Heart left ventricle (tissue), 16 donors: ENCODE measurements at regions not wholly inside any gene's neighbourhood (a gene's known extent, or its start where the extent isn't known, plus 50 kb on each side); places are given as distances from the start of the nearest gene placed in this dataset.

ENCODE experiments used
- ATAC-seq, 4 donors: fragments of 200-7000 bp; cut with Tn5 transposase; one replicate each; pipeline ENCODE4 v1.9.1; 2020 to 2022; ENCODE audit warnings: moderate library complexity in 4 of 4, mild to moderate bottlenecking in 3 of 4, moderate number of reproducible peaks in 1 of 4
- DNase-seq, 5 donors: peaks; one replicate each; pipeline ENCODE4 v3.0.0-alpha.2; 2020
- H3K27ac ChIP-seq, 12 donors: fragments of 200-600 bp; sonication (generic) in 4 of 12; one replicate each; pipeline versions ENCODE4 v1.5.0 to v1.8.0; 2016 to 2022; ENCODE audit warnings: mild to moderate bottlenecking in 2 of 12
- H3K27me3 ChIP-seq, 9 donors: fragments of 200-600 bp; sonication (generic) in 2 of 9; one replicate each; pipeline versions ENCODE4 v1.5.1 to v1.8.0; 2016 to 2022; ENCODE audit warnings: mild to moderate bottlenecking in 3 of 9
- H3K36me3 ChIP-seq, 9 donors: fragments of 200-600 bp; sonication (generic) in 2 of 9; one replicate each; pipeline versions ENCODE4 v1.5.0 to v1.8.0; 2018 to 2022; ENCODE audit warnings: mild to moderate bottlenecking in 2 of 9
- H3K4me1 ChIP-seq, 12 donors: fragments of 200-600 bp; sonication (generic) in 4 of 12; one replicate each; pipeline versions ENCODE4 v1.5.0 to v1.8.0; 2016 to 2022; ENCODE audit warnings: mild to moderate bottlenecking in 3 of 12
- H3K4me3 ChIP-seq, 12 donors: fragments of 200-600 bp; sonication (generic) in 4 of 12; one replicate each; pipeline versions ENCODE4 v1.5.0 to v1.8.0; 2017 to 2022; ENCODE audit warnings: mild to moderate bottlenecking in 9 of 12, moderate library complexity in 4 of 12
- H3K9me3 ChIP-seq, 12 donors: fragments of 200-600 bp; sonication (generic) in 4 of 12; one replicate each; pipeline versions ENCODE4 v1.5.0 to v1.8.0; 2016 to 2022; ENCODE audit warnings: mild to moderate bottlenecking in 1 of 12
- POLR2A ChIP-seq, 2 donors: fragments of 450-650 bp; IDR thresholded peaks; one replicate each; pipeline ENCODE4 v1.6.1; 2017; ENCODE audit warnings: antibody characterized with exemption in 2 of 2, mild to moderate bottlenecking in 2 of 2, moderate library complexity in 2 of 2
- WGBS, 4 donors: extraction: QIAGEN DNeasy Blood & Tissue Kit in 2 of 4; methylation state at CpG; one replicate each; pipeline versions ENCODE4 v1.1.5 to v1.1.7; 2013 to 2018; 5-methylcytosine and 5-hydroxymethylcytosine counted together
- intact Hi-C, 10 donors: fragments of 100-400 bp; cut with DNase I; formaldehyde crosslinking; loops; one replicate each; pipeline versions ENCODE4 v1.11.1 to v1.14.2; 2022
- TF ChIP-seq, protein P1 (sequence below), 12 donors: fragments of 200-600 bp; sonication (generic) in 4 of 12; IDR thresholded peaks; one replicate each; pipeline versions ENCODE4 v1.5.0 to v1.8.0; 2018 to 2022; ENCODE audit warnings: antibody characterized with exemption in 12 of 12, mild to moderate bottlenecking in 5 of 12
- donor health status: ischemic (EF 13 %, LVEDD 7.1; RV severe dilation, severe dysfunction).
- donor health status: healthy with polysubstance abuse.
- donor health status: DM: no; HTN: yes; CAD: no.
- donor health status: DM: no; HTN: no; CAD: no.
- donor health status: ischemic (EF 25% LVEDD 6.9; RV normal size, moderate dysfunction).
- donor health status: ischemic (EF 25% LVEDD 5.7; RV mildly dilated, moderate dysfunction).
- donor health status: healthy.
- donor health status: DM: yes; HTN: yes; CAD: no.
- donor health status: ischemic (EF 35%, LVEDD 5.7; RV mildly dilated, moderate dysfunction).
- donor health status: nonischemic (EF 11% LVEDD 7.7; RV severe dilation, severe dysfunction).
- donor health status: DM: yes; HTN: yes; CAD: no.
- donor health status: PGD.
- donor health status: ischemic (EF 29% LVEDD 5.4; RV normal size, mild dysfunction).
- donor health status: nonischemic (EF 23%, LVEDD 6.1; RV moderate dilation, normal function).

DNA sequence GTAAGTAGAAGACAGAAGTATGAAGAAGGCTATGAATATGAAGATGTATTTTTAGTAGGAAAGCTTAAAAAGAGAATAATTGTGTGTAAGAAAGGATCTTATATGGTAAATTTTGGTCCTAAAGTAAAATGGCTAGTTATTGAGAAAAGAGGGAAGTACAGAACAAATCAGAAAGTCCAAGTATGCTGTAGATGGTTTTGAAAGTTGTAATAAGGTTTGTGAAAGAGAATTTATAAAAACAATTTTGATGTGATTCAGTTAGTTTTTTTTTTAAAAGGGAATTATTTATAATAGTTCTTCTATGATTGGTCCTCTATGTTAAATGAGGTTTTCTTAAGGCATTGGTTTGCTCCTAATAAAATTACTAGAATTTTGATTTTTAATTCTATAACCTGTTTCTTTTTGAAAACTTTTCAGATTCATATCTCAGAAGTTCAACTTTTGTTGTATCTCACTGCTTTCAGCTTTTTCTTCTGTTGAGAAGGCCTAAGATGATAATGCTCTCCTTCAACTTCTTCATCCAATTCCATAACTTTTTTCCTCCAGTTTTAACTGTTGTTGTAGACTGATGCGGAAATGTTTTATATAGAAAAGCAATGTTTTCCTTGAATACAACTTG, 322.7 kb downstream of the NOL4 start:
- Histone ChIP-seq H3K36me3 (no peaks in the 10 kb centered on the region), H3K9me3 (peaks cover 0 to 49% (median 6%) of the 10 kb centered on the region in 12 donors), H3K27ac (no peak overlapping the region), H3K27me3 (no peaks in the 10 kb centered on the region), H3K4me1 (no peaks in the 10 kb centered on the region), H3K4me3 (no peak overlapping the region)
- no peak for TF ChIP-seq POLR2A (IDR thresholded peaks at IDR 0.05)
- TF ChIP-seq, protein P1, sequence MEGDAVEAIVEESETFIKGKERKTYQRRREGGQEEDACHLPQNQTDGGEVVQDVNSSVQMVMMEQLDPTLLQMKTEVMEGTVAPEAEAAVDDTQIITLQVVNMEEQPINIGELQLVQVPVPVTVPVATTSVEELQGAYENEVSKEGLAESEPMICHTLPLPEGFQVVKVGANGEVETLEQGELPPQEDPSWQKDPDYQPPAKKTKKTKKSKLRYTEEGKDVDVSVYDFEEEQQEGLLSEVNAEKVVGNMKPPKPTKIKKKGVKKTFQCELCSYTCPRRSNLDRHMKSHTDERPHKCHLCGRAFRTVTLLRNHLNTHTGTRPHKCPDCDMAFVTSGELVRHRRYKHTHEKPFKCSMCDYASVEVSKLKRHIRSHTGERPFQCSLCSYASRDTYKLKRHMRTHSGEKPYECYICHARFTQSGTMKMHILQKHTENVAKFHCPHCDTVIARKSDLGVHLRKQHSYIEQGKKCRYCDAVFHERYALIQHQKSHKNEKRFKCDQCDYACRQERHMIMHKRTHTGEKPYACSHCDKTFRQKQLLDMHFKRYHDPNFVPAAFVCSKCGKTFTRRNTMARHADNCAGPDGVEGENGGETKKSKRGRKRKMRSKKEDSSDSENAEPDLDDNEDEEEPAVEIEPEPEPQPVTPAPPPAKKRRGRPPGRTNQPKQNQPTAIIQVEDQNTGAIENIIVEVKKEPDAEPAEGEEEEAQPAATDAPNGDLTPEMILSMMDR (IDR thresholded peaks at IDR 0.05), result no peak
- intact Hi-C loops, result no loop called here
- ATAC-seq, result no peak
- 79 to 95% (median 88%) methylated on average over 1 of the region's 1 CpG for WGBS, 4 donors
- DNase-seq, result no peak

DNA sequence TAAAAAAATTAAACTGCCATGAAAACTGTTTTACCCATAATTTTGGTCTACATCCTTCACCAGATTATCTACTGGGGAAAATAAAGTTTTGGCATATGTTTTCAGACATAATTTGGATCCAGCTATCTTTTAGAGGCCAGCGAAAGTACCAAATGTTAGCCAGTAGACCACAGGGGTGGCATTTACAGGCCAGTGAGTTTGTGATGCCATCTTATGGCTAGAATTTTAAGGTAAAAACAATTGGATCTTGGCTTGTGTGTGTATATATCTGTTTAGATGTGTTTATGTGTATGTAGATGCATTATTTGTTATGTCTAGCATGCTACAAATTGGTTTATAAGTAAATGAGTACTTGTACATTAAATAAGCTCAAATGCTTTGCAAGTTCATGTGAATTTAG, 322.6 kb downstream of the ASXL3 start:
- intact Hi-C loops, result no loop called here
- H3K9me3 ChIP-seq, result peaks cover 0 to 45% (median 6%) of the 10 kb centered on the region in 12 donors
- H3K27me3 ChIP-seq, result no peaks in the 10 kb centered on the region
- TF ChIP-seq, protein P1 (IDR thresholded peaks at IDR 0.05), result no peak
- no peak for TF ChIP-seq POLR2A (IDR thresholded peaks at IDR 0.05)
- H3K27ac ChIP-seq, result no peak overlapping the region
- ATAC-seq (no peak), DNase-seq (no peak)
- no peaks in the 10 kb centered on the region for H3K4me1 ChIP-seq
- H3K4me3 ChIP-seq, result no peak overlapping the region
- WGBS, 4 donors, result 79 to 94% (median 90%) methylated on average over 1 of the region's 1 CpG
- no peaks in the 10 kb centered on the region for H3K36me3 ChIP-seq

DNA sequence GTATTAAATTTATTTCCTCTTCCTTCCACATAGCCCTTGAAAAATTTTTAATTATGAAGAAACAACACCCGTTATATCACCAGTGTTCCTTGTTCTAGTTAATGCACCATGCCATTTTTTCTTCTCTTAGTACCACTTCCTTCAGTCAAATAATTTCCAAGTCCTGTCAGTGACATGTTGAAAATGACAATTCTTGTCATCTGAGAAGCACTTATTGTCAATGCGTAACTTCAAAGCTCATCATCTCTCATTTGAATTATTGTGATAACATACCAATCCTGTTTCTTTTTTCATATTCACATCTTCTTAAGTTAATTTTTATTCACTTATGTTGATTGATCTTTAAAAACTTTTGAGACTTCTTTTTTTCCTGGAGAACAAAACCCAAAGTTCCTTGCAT, 320.4 kb downstream of the ASXL3 start:
- Histone ChIP-seq H3K9me3 (peaks cover 0 to 25% (median 4%) of the 10 kb centered on the region in 12 donors), H3K4me1 (no peaks in the 10 kb centered on the region), H3K4me3 (no peak overlapping the region), H3K27ac (no peak overlapping the region), H3K27me3 (no peaks in the 10 kb centered on the region), H3K36me3 (no peaks in the 10 kb centered on the region)
- no peak for DNase-seq
- 86 to 93% (median 89%) methylated on average over 2 of the region's 2 CpGs for WGBS, 4 donors
- intact Hi-C loops, result no loop called here
- no peak for TF ChIP-seq POLR2A (IDR thresholded peaks at IDR 0.05)
- TF ChIP-seq, protein P1 (IDR thresholded peaks at IDR 0.05), result no peak
- ATAC-seq, result no peak

DNA sequence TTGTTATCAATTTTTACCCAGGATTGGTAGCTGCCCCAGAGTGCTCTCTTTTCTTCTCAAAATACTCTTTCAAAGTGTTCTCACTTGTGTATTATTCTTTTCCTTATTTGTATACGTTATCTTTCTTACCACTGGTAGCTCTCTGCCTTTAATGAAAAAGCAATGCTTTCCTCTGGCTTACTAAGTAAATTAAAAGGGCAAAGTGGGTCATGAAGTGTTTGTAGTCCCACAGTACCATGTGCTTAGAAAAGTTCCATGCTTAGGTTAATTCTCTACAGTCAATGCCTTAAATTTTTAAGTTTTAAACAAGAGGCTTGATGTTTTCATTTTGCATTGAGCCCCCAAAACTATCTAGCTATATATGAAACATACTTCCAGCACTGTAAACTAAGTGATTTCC, 300.2 kb downstream of the ASXL3 start:
- TF ChIP-seq, protein P1 (IDR thresholded peaks at IDR 0.05), result no peak
- no peak for TF ChIP-seq POLR2A (IDR thresholded peaks at IDR 0.05)
- H3K27me3 ChIP-seq, result no peaks in the 10 kb centered on the region
- WGBS, 4 donors, result 51 to 77% (median 65%) methylated on average over 1 of the region's 1 CpG
- DNase-seq, result no peak
- H3K4me3 ChIP-seq, result no peak overlapping the region
- intact Hi-C loops, result no loop called here
- no peak overlapping the region for H3K27ac ChIP-seq
- no peaks in the 10 kb centered on the region for H3K9me3 ChIP-seq
- H3K36me3 ChIP-seq, result no peaks in the 10 kb centered on the region
- no peak for ATAC-seq
- no peaks in the 10 kb centered on the region for H3K4me1 ChIP-seq
